Right ventricle myocardium superior (tissue), 1 donor: ENCODE measurements at regions not wholly inside any gene's neighbourhood (a gene's known extent, or its start where the extent isn't known, plus 50 kb on each side); places are given as distances from the start of the nearest gene placed in this dataset.
"Not testable (repeated sequence)": the region's sequence is repeated elsewhere in the genome, so short reads cannot be mapped to it uniquely, and the experiment has no call there.

Source experiments
- ATAC-seq: fragments of 200-7000 bp; cut with Tn5 transposase; one replicate; pipeline ENCODE4 v1.9.1; 2020; ENCODE audit warnings: mild to moderate bottlenecking; ENCODE audit not compliant: poor library complexity
- DNase-seq: peaks from one replicate; pipeline ENCODE4 v3.0.0-alpha.2; 2020
- intact Hi-C: fragments of 100-400 bp; cut with DNase I; formaldehyde crosslinking; loops from one replicate; pipeline ENCODE4 v1.11.2; 2022
- donor health status: DM: no; HTN: yes; CAD: no; lungs with severe emphysema.

- intact Hi-C loops: no loop called here
- no peak for DNase-seq
- ATAC-seq: no peak
Measured at GRCh38 chr14:43697003-43697402, 810.1 kb downstream of the FSCB start.

GRCh38 chr14:43692706-43693105, 814.4 kb downstream of the FSCB start:
- no peak for ATAC-seq
- DNase-seq: no peak
- intact Hi-C loops: no loop called here

- intact Hi-C loops: no loop called here
- ATAC-seq (no peak), DNase-seq (no peak)
Measured at GRCh38 chr14:43687921-43688320, 819.2 kb downstream of the FSCB start.

GRCh38 chr14:43677581-43677980, 829.5 kb downstream of the FSCB start:
- intact Hi-C loops: no loop called here
- DNase-seq (no peak), ATAC-seq (no peak)

GRCh38 chr14:43674273-43674672, 832.8 kb downstream of the FSCB start:
- no peak for ATAC-seq
- DNase-seq: no peak
- intact Hi-C loops: no loop called here

GRCh38 chr14:43671716-43672485, 835.2 kb downstream of the FSCB start:
- ATAC-seq (no peak), DNase-seq (no peak)
- intact Hi-C loops: no loop called here

- ATAC-seq (no peak), DNase-seq (no peak)
- intact Hi-C loops: no loop called here
Measured at GRCh38 chr14:43669355-43669754, 837.7 kb downstream of the FSCB start.

- intact Hi-C loops: no loop called here
- no peak for DNase-seq
- ATAC-seq: no peak
Measured at GRCh38 chr14:43665570-43666267, 841.4 kb downstream of the FSCB start.

GRCh38 chr14:43655194-43655593, 851.9 kb downstream of the FSCB start:
- DNase-seq, intact Hi-C loops, ATAC-seq: not testable (repeated sequence)

- intact Hi-C loops: no loop called here
- DNase-seq (no peak), ATAC-seq (no peak)
Measured at GRCh38 chr14:43651896-43652295, 855.2 kb downstream of the FSCB start.

- ATAC-seq (no peak), DNase-seq (no peak)
- intact Hi-C loops: no loop called here
Measured at GRCh38 chr14:43651185-43651787, 855.8 kb downstream of the FSCB start.

- intact Hi-C loops: no loop called here
- ATAC-seq: no peak
- DNase-seq: no peak
Measured at GRCh38 chr14:43649508-43649907, 857.6 kb downstream of the FSCB start.

- no peak for DNase-seq
- ATAC-seq: no peak
- intact Hi-C loops: no loop called here
Measured at GRCh38 chr14:43647302-43647701, 859.8 kb downstream of the FSCB start.

- DNase-seq (no peak), ATAC-seq (no peak)
Measured at GRCh38 chr14:43640718-43641267, 866.3 kb downstream of the FSCB start.

GRCh38 chr14:43625294-43625693, 881.8 kb downstream of the FSCB start:
- intact Hi-C loops: no loop called here
- no peak for DNase-seq
- no peak for ATAC-seq

More at GRCh38 chr14:43640718-43641267, 866.3 kb downstream of the FSCB start:
- intact Hi-C loops: no loop called here

- ATAC-seq: no peak
- intact Hi-C loops: no loop called here
- no peak for DNase-seq
Measured at GRCh38 chr14:43621282-43621681, 885.8 kb downstream of the FSCB start.

- DNase-seq (no peak), ATAC-seq (no peak)
- intact Hi-C loops: no loop called here
Measured at GRCh38 chr14:43595096-43595772, 911.8 kb downstream of the FSCB start.

GRCh38 chr14:43591776-43592175, 915.3 kb downstream of the FSCB start:
- no peak for ATAC-seq
- DNase-seq: no peak

GRCh38 chr14:43587183-43587582, 919.9 kb downstream of the FSCB start:
- intact Hi-C loops: no loop called here
- ATAC-seq: no peak

More at GRCh38 chr14:43591776-43592175, 915.3 kb downstream of the FSCB start:
- intact Hi-C loops: no loop called here

More at GRCh38 chr14:43587183-43587582, 919.9 kb downstream of the FSCB start:
- no peak for DNase-seq
